SK-N-SH treated with all-trans-retinoic acid at 6 μM for 48 hours (cell line): ENCODE measurements at regions not wholly inside any gene's neighbourhood (a gene's known extent, or its start where the extent isn't known, plus 50 kb on each side); places are given as distances from the start of the nearest gene placed in this dataset.

Experiments
- ATAC-seq: fragments of 200-7000 bp; cut with Tn5 transposase; 3 replicates; pipeline ENCODE4 v1.9.1; 2020; ENCODE audit warnings: mild to moderate bottlenecking, moderate library complexity
- ARNTL ChIP-seq: fragments of 450-650 bp; formaldehyde crosslinking; IDR thresholded peaks from 2 replicates; pipeline ENCODE4 v1.5.0; 2020; ENCODE audit warnings: low read depth, mild to moderate bottlenecking, moderate library complexity, borderline replicate concordance
- BACH2 ChIP-seq: fragments of 250-450 bp; sonication (Bioruptor Pico); IDR thresholded peaks from 2 replicates; pipeline ENCODE4 v1.9.0; 2021; ENCODE audit warnings: mild to moderate bottlenecking, borderline replicate concordance
- CSDC2 ChIP-seq: fragments of 250-450 bp; sonication (Bioruptor Pico); IDR thresholded peaks from 2 replicates; pipeline ENCODE4 v1.5.0; 2020; ENCODE audit warnings: mild to moderate bottlenecking, moderate library complexity
- ESRRG ChIP-seq: fragments of 250-450 bp; sonication (Bioruptor Pico); IDR thresholded peaks from 2 replicates; pipeline ENCODE4 v1.6.1; 2021; ENCODE audit warnings: mild to moderate bottlenecking
- ISL1 ChIP-seq: fragments of 250-450 bp; sonication (Bioruptor Pico); IDR thresholded peaks from 2 replicates; pipeline ENCODE4 v2.1.2; 2022; ENCODE audit warnings: mild to moderate bottlenecking, moderate library complexity
- OSR1 ChIP-seq: fragments of 250-450 bp; sonication (Bioruptor Pico); IDR thresholded peaks from 2 replicates; pipeline ENCODE4 v1.8.0; 2022; ENCODE audit warnings: moderate library complexity, mild to moderate bottlenecking, inconsistent platforms
- PPARA ChIP-seq: fragments of 250-450 bp; sonication (Bioruptor Pico); IDR thresholded peaks from 2 replicates; pipeline ENCODE4 v1.5.0; 2020; ENCODE audit warnings: mild to moderate bottlenecking, borderline replicate concordance
- SNAI2 ChIP-seq: fragments of 250-450 bp; sonication (Bioruptor Pico); IDR thresholded peaks from 2 replicates; pipeline ENCODE4 v1.5.0; 2020; ENCODE audit warnings: mild to moderate bottlenecking, moderate library complexity
- TCF4 ChIP-seq: fragments of 250-450 bp; sonication (Bioruptor Pico); IDR thresholded peaks from 2 replicates; pipeline ENCODE4 v1.8.0; 2021; ENCODE audit warnings: mild to moderate bottlenecking, moderate library complexity, borderline replicate concordance
- TOX ChIP-seq: fragments of 250-450 bp; sonication (Bioruptor Pico); IDR thresholded peaks from 2 replicates; pipeline ENCODE4 v1.8.0; 2021; ENCODE audit warnings: mild to moderate bottlenecking, moderate library complexity, borderline replicate concordance
- ZC3H10 ChIP-seq: fragments of 250-450 bp; sonication (Bioruptor Pico); IDR thresholded peaks from 2 replicates; pipeline ENCODE4 v1.5.1; 2021; ENCODE audit warnings: mild to moderate bottlenecking, moderate library complexity
- ZFP3 ChIP-seq: fragments of 250-450 bp; sonication (Bioruptor Pico); IDR thresholded peaks from 2 replicates; pipeline ENCODE4 v1.5.0; 2020; ENCODE audit warnings: mild to moderate bottlenecking, moderate library complexity
- ZFP30 ChIP-seq: fragments of 450-650 bp; formaldehyde crosslinking; IDR thresholded peaks from 2 replicates; pipeline ENCODE4 v1.5.0; 2022; ENCODE audit warnings: mild to moderate bottlenecking, moderate library complexity
- ZNF565 ChIP-seq: fragments of 450-650 bp; formaldehyde crosslinking; conservative IDR thresholded peaks from 2 replicates; pipeline ENCODE4 v1.5.0; 2020; ENCODE audit warnings: low read depth, mild to moderate bottlenecking, moderate library complexity
- ZNF70 ChIP-seq: fragments of 450-650 bp; formaldehyde crosslinking; IDR thresholded peaks from 2 replicates; pipeline ENCODE4 v1.5.0; 2020; ENCODE audit warnings: mild to moderate bottlenecking, moderate library complexity
- ZNF8 ChIP-seq: fragments of 450-650 bp; formaldehyde crosslinking; IDR thresholded peaks from 2 replicates; pipeline ENCODE4 v1.5.0; 2020; ENCODE audit warnings: mild to moderate bottlenecking, moderate library complexity
- TF ChIP-seq, protein P1 (sequence below): fragments of 250-450 bp; sonication (Bioruptor Pico); IDR thresholded peaks from 2 replicates; pipeline ENCODE4 v1.8.0; 2021; ENCODE audit warnings: low read depth, mild to moderate bottlenecking, moderate library complexity, borderline replicate concordance
- TF ChIP-seq, protein P2 (sequence below): fragments of 250-450 bp; sonication (Bioruptor Pico); IDR thresholded peaks from 2 replicates; pipeline ENCODE4 v1.5.1; 2020; ENCODE audit warnings: low read depth, mild to moderate bottlenecking, moderate library complexity
- TF ChIP-seq, protein P3 (sequence below): fragments of 250-450 bp; sonication (Bioruptor Pico); IDR thresholded peaks from 2 replicates; pipeline ENCODE4 v1.8.0; 2020; ENCODE audit warnings: mild to moderate bottlenecking, moderate library complexity, borderline replicate concordance

DNA sequence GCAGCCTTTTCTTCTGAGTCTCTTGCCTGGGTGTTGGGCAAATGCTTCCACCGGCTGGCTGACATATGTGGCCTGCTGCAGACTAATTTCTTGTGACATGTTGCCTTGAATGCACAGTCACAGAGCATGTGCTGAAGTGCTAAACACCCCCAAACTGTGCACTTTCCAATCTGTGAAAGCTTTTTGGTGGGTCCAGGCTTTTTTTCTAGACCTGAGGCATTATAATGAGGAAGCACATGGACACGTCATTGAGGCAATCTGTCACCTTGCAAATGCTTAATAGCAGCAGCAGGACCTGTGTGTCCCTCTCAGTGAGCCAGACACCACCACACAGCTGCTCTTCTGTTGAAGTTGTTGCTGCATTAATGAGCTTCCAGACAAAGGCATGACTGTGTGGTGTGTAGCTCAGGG is 274.7 kb downstream of the ELAVL2 start:
- TF ChIP-seq TCF4 (no peak), ARNTL (CRISPR knock-in tag) (no peak), ZNF70 (CRISPR knock-in tag) (no peak), SNAI2 (CRISPR knock-in tag) (no peak), ESRRG (CRISPR knock-in tag) (no peak), PPARA (CRISPR knock-in tag) (no peak), ZFP3 (no peak), TOX (CRISPR knock-in tag) (no peak), ISL1 (CRISPR knock-in tag) (no peak), CSDC2 (no peak)
- TF ChIP-seq, protein P1, sequence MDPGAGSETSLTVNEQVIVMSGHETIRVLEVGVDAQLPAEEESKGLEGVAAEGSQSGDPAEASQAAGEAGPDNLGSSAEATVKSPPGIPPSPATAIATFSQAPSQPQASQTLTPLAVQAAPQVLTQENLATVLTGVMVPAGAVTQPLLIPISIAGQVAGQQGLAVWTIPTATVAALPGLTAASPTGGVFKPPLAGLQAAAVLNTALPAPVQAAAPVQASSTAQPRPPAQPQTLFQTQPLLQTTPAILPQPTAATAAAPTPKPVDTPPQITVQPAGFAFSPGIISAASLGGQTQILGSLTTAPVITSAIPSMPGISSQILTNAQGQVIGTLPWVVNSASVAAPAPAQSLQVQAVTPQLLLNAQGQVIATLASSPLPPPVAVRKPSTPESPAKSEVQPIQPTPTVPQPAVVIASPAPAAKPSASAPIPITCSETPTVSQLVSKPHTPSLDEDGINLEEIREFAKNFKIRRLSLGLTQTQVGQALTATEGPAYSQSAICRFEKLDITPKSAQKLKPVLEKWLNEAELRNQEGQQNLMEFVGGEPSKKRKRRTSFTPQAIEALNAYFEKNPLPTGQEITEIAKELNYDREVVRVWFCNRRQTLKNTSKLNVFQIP: no peak
- ATAC-seq: no peak

DNA sequence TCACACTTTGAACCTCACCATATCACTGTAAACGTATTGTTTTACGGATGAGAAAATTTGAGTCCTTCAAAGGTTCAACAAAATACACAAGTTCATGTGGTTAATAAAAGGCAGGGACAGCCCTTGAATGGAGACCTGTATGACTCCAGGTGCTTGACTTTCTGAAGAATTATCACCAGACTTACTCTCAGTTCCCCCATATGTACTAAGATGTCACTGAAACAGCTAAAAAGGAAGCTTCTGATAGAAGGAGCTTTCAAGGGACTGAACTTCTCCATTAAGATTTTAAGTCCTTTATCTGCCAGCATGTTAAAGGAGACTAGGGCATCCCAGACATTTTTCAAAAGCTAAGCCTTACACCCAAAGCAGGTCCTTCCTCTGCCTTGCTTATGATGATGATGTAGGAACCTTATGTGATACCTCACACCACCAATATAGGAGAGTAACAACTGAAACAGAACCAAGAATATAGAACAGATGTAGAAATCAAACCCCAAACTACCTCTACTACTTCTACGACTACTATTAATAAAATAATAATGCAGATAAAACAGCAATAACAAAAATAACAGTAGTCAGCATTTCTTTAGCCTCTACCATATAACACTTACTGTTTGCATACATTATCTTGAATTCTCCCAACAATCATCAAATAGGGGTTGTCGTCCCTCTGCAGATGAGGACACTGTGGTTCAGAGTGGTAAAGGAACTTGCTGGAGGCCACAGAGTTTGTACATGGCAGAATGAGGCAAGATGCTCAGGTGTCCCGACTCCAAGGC is 273.9 kb downstream of the ELAVL2 start:
- no peak for ATAC-seq
- TF ChIP-seq, protein P1: no peak
- TF ChIP-seq TCF4 (no peak), ZNF565 (CRISPR knock-in tag) (no peak), PPARA (CRISPR knock-in tag) (no peak), BACH2 (CRISPR knock-in tag) (no peak), ISL1 (CRISPR knock-in tag) (no peak), OSR1 (no peak), TOX (CRISPR knock-in tag) (no peak), ZC3H10 (CRISPR knock-in tag) (no peak), ZFP3 (no peak), ZFP30 (CRISPR knock-in tag) (no peak)
- TF ChIP-seq, protein P2, sequence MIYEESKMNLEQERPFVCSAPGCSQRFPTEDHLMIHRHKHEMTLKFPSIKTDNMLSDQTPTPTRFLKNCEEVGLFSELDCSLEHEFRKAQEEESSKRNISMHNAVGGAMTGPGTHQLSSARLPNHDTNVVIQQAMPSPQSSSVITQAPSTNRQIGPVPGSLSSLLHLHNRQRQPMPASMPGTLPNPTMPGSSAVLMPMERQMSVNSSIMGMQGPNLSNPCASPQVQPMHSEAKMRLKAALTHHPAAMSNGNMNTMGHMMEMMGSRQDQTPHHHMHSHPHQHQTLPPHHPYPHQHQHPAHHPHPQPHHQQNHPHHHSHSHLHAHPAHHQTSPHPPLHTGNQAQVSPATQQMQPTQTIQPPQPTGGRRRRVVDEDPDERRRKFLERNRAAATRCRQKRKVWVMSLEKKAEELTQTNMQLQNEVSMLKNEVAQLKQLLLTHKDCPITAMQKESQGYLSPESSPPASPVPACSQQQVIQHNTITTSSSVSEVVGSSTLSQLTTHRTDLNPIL (CRISPR knock-in tag): no peak
- TF ChIP-seq, protein P3, sequence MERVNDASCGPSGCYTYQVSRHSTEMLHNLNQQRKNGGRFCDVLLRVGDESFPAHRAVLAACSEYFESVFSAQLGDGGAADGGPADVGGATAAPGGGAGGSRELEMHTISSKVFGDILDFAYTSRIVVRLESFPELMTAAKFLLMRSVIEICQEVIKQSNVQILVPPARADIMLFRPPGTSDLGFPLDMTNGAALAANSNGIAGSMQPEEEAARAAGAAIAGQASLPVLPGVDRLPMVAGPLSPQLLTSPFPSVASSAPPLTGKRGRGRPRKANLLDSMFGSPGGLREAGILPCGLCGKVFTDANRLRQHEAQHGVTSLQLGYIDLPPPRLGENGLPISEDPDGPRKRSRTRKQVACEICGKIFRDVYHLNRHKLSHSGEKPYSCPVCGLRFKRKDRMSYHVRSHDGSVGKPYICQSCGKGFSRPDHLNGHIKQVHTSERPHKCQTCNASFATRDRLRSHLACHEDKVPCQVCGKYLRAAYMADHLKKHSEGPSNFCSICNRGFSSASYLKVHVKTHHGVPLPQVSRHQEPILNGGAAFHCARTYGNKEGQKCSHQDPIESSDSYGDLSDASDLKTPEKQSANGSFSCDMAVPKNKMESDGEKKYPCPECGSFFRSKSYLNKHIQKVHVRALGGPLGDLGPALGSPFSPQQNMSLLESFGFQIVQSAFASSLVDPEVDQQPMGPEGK (CRISPR knock-in tag): no peak

DNA sequence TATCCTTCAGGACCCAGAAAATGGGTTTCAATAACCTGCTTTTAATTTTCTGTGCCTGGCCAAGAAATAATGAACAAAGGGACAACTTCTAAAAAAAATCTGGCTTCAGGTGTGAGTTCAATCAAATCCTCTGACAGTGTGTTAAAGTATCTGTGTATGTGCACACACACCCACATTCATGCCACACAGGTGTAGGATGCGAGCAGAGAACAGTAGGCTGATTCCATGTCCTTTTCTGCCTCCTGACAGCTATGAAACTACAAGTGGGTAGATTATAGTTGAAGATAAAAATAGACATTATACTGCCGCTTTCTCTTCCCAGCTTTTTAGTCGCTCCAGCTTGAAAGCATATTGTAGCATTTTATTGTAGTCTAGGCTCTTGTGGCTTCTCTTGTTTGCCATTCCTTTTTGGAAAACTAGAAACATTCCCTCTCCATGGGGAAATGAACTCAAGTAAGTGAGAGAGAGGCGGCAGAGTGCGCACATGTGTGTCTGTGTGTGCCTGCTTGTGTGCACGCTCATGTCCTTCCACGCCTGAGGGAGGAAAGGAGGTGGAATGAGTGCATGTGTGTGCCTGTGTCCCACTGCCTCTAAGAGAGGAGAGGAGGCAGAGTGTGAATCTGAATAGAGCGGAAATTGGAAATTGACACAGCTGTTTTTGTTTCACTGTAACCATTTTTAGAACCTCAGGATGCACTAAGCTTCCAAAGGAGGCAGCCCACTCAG is 273.0 kb downstream of the ELAVL2 start:
- no peak for TF ChIP-seq ARNTL (CRISPR knock-in tag)
- TF ChIP-seq, protein P1: no peak
- no peak for TF ChIP-seq ZNF8
- TF ChIP-seq PPARA (CRISPR knock-in tag): no peak
- no peak for TF ChIP-seq ZFP3
- TF ChIP-seq, protein P2 (CRISPR knock-in tag): no peak
- TF ChIP-seq ZFP30 (CRISPR knock-in tag): no peak
- TF ChIP-seq ZC3H10 (CRISPR knock-in tag): no peak
- no peak for ATAC-seq
